H1 (cell line): ENCODE measurements at regions not wholly inside any gene's neighbourhood (a gene's known extent, or its start where the extent isn't known, plus 50 kb on each side); places are given as distances from the start of the nearest gene placed in this dataset.

ENCODE experiments used
- BCL11A ChIP-seq, 2 experiments: IDR thresholded peaks; one replicate each; pipeline ENCODE4 v1.6.1; 2011; ENCODE audit warnings: low read depth in 2 of 2, low read length in 2 of 2, mild to moderate bottlenecking in 2 of 2
- BRCA1 ChIP-seq: IDR thresholded peaks from 2 replicates; pipeline ENCODE4 v1.6.1; 2012; ENCODE audit warnings: low read depth, low read length, improper control_type of control experiment
- E2F6 ChIP-seq: IDR thresholded peaks from 2 replicates; pipeline ENCODE4 v1.6.1; 2012; ENCODE audit warnings: inconsistent platforms
- HDAC6 ChIP-seq: IDR thresholded peaks from one replicate; pipeline ENCODE4 v1.7.1; 2012; ENCODE audit warnings: low read depth, mild to moderate bottlenecking, inconsistent platforms, low read length, moderate library complexity

GRCh38 chr16:26273607-26274006, 581.8 kb downstream of the HS3ST4 start (continued):
- TF ChIP-seq HDAC6 (no peak), BRCA1 (no peak), E2F6 (no peak), BCL11A (IDR thresholded peaks at IDR 0.05; ENCODE audit: low read depth in 2 of 2, low read length in 2 of 2) (no peak)
